DMS 273 (cell line): ENCODE measurements at regions not wholly inside any gene's neighbourhood (a gene's known extent, or its start where the extent isn't known, plus 50 kb on each side); places are given as distances from the start of the nearest gene placed in this dataset.

Source experiments
- DNase-seq: peaks from one replicate; lab custom pipeline; 2025; ENCODE audit not compliant: unreplicated experiment; lab: John Stamatoyannopoulos, UW

GRCh38 chr2:234840336-234840735 lies 111.5 kb upstream of the SH3BP4 start:
- peak; percentile 38 for DNase-seq

DNA sequence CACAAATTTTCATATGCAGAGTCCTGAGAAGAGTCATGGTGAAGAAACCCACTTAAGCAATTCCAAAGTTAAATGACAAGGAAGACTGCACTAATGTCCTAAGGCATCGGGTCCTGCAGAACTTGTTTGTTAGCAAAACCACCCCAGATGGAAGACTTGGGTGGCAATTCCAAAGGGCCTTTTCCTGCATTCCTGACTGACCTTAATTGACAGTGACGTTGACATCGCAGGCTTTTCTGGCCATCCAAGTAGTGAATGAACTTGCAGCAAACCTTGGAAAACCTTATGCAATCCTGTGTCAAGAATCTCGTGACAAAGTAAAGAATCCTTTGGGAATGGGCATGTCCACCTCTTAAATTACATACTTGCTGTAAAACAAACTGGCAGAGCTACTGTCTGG lies 112.5 kb upstream of the SH3BP4 start:
- no peak for DNase-seq

DNA sequence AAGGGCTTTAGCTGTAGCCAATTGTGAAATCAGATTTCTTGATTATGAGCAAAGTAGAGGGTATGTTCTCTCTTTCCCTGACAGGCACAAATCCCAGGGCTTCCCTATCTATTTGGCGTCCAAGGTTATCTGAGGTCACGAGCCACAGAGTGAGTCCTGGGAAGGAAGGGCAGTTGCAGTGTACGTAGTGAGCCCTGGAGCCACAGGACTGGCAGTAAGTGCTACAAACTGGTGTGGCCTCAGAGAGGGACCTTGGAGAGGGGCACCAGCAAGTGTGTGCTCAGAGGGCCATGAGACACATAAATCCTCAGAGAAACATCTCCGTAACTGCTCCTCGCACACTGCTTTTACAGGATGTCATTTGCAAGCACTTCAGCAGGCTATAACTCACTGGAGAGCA lies 115.5 kb upstream of the SH3BP4 start:
- no peak for DNase-seq

DNA sequence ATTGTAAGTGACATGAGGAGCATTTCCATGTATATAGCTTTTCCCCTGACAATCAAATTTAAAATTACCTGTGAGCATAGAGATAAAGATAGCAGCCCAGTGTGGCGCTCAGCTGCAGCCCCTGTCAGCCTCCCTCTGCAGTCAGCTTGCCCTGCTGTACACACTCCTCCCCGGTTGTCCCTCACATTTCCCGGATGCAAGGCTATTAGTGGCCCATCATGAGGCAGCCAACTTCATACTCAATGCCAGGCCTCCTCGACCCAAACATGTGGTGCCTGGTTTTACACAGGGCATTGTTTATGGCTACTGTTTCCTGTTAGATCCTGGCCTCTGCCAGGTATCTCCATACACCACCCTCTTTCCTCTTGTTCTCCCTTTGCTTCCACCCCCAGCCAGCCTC lies 116.1 kb upstream of the SH3BP4 start:
- DNase-seq, result no peak

GRCh38 chr2:234834228-234834923 lies 117.4 kb upstream of the SH3BP4 start:
- no peak for DNase-seq

- no peak for DNase-seq
Observed at GRCh38 chr2:234830853-234831252, 121.0 kb upstream of the SH3BP4 start.

- DNase-seq, result no peak
Observed at GRCh38 chr2:234829074-234829455, 122.8 kb upstream of the SH3BP4 start.

GRCh38 chr2:234828382-234829073 lies 123.3 kb upstream of the SH3BP4 start:
- DNase-seq, result no peak

- DNase-seq, result no peak
Observed at GRCh38 chr2:234827096-234827860, 124.5 kb upstream of the SH3BP4 start.

GRCh38 chr2:234826681-234827080 lies 125.1 kb upstream of the SH3BP4 start:
- DNase-seq, result no peak

- DNase-seq, result no peak
Observed at GRCh38 chr2:234825616-234826015, 126.2 kb upstream of the SH3BP4 start.

GRCh38 chr2:234823877-234824376 lies 127.9 kb upstream of the SH3BP4 start:
- DNase-seq, result no peak

- no peak for DNase-seq
Observed at GRCh38 chr2:234823196-234823876, 128.5 kb upstream of the SH3BP4 start.

GRCh38 chr2:234821946-234822475 lies 129.8 kb upstream of the SH3BP4 start:
- no peak for DNase-seq

DNA sequence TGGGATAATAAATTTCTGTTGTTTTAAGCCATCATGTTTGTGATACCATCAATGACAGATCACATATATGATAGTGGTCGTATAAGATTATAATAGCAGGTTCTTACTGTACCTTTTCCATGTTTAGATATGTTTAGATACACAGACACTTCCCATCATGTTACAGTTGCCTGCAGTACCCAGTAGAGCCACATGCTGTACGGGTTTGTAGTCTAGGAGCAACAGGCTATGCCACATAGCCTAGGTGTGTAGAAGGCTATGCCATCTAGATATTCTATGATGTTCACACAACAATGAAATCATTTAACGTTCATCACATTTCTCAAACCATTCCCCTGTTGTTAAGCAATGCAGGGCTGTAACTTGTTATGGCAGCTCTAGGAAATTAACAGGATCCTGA lies 132.9 kb upstream of the SH3BP4 start:
- no peak for DNase-seq

GRCh38 chr2:234816491-234816890 lies 135.3 kb upstream of the SH3BP4 start:
- no peak for DNase-seq

DNA sequence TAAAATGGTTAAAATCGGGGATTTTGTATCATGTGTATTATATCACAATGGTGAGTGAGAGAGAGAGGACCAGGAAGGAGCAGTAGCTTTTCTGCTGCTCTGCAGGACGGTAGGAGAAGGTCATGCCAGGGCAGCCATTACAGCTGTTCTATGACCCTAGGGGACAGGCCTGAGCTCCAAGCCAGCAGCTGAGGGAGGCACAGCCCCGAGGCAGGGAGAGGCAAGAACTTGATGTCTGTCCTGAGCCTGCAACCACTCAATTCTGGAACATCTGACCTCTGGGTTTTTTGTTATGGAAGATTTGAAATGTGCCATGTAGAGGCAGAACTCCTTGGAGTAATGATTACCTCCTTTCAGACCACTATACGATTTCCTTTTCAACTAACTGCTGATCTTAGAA lies 135.8 kb upstream of the SH3BP4 start:
- no peak for DNase-seq

DNA sequence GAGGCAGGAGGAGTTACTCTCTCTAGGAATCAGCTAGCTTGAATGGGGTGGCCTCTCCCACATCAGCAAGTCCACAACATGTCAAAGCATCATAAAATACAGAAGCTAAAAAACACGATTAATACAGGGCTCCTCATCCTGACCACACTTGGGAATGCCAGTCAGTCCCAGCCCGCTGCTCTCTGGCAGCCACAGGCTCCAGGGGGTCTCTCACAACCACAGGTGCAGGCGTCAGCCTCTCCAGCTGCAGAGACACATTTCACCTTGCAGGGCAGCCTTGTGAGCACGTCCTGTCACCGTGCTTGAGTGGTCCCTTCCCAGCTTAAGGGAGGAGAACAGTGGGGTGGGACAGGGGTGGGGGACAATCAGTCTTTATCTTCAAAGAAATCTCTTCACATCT lies 137.4 kb upstream of the SH3BP4 start:
- no peak for DNase-seq

- no peak for DNase-seq
Observed at GRCh38 chr2:234812851-234813250, 139.0 kb upstream of the SH3BP4 start.

DNA sequence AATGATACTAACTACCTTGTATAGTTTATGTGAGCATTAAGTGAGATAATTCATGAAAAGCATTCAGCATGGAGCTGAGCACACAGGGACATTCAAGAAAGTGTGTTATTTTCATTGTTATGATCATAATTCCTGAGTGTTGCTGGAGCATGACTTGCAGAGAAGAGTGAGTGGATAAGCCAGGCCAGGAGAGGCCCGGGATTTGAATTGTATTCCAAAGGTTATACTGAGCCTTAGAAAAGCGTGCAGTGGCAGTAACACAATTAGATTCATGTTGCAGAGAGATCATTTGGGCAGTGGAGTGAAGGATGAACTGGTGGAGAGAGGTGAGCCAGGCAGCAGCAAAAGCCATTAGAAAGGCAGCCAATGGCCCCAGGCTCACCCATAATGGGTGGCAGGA lies 142.9 kb upstream of the SH3BP4 start:
- DNase-seq, result no peak

DNA sequence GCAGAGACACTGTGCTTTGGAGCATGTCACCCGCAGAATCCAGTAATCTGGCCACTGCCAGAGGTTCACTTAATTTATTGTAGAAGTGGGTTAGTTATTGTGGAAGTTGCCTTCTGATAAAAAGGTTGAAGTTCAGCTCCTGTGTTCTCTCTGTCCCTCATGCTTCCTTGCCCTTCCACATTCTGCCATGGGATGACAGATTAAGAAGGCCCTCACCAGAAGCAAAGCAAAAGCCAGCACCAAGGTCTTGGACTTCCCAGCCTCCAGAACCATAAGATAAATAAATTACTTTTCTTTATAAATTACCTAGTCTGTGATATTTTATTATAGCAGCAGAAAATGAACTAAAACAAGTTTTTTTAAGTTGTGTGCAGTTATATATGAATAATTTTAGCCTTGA lies 145.0 kb upstream of the SH3BP4 start:
- DNase-seq, result no peak
